Activated CD8-positive, alpha-beta memory T cell treated with anti-CD3 and anti-CD28 coated beads, Interleukin-2, amount 50 U/mL, for 4 hours (primary cell): ENCODE measurements at regions not wholly inside any gene's neighbourhood (a gene's known extent, or its start where the extent isn't known, plus 50 kb on each side); places are given as distances from the start of the nearest gene placed in this dataset.

Experiments
- DNase-seq: peaks from one replicate; pipeline ENCODE4 v3.0.0-alpha.2; 2020

GRCh38 chr7:46026741-46027140 is 105.7 kb upstream of the IGFBP3 start:
- no peak for DNase-seq

- no peak for DNase-seq
Measured at GRCh38 chr7:46024263-46024916, 103.3 kb upstream of the IGFBP3 start.

- no peak for DNase-seq
Measured at GRCh38 chr7:46022397-46022796, 101.3 kb upstream of the IGFBP3 start.

- DNase-seq: no peak
Measured at GRCh38 chr7:46015107-46015868, 94.2 kb upstream of the IGFBP3 start.

- no peak for DNase-seq
Measured at GRCh38 chr7:46011501-46011900, 90.4 kb upstream of the IGFBP3 start.

- no peak for DNase-seq
Measured at GRCh38 chr7:46011059-46011458, 90.0 kb upstream of the IGFBP3 start.

- no peak for DNase-seq
Measured at GRCh38 chr7:46009211-46009610, 88.1 kb upstream of the IGFBP3 start.

- DNase-seq: no peak
Measured at GRCh38 chr7:46007990-46008643, 87.0 kb upstream of the IGFBP3 start.

- DNase-seq: no peak
Measured at GRCh38 chr7:46007194-46007593, 86.1 kb upstream of the IGFBP3 start.

- no peak for DNase-seq
Measured at GRCh38 chr7:46006723-46007122, 85.7 kb upstream of the IGFBP3 start.

- DNase-seq: no peak
Measured at GRCh38 chr7:46006212-46006611, 85.1 kb upstream of the IGFBP3 start.

- no peak for DNase-seq
Measured at GRCh38 chr7:46004965-46005364, 83.9 kb upstream of the IGFBP3 start.

- no peak for DNase-seq
Measured at GRCh38 chr7:46003896-46004875, 83.1 kb upstream of the IGFBP3 start.

GRCh38 chr7:46003161-46003560 is 82.1 kb upstream of the IGFBP3 start:
- no peak for DNase-seq

GRCh38 chr7:46000513-46000912 is 79.4 kb upstream of the IGFBP3 start:
- no peak for DNase-seq

- DNase-seq: no peak
Measured at GRCh38 chr7:45999541-45999940, 78.5 kb upstream of the IGFBP3 start.

GRCh38 chr7:45998506-45998905 is 77.4 kb upstream of the IGFBP3 start:
- no peak for DNase-seq

GRCh38 chr7:45993621-45994020 is 72.5 kb upstream of the IGFBP3 start:
- DNase-seq: no peak

- no peak for DNase-seq
Measured at GRCh38 chr7:45992826-45993225, 71.8 kb upstream of the IGFBP3 start.

GRCh38 chr7:45990276-45990675 is 69.2 kb upstream of the IGFBP3 start:
- DNase-seq: no peak

GRCh38 chr7:45988405-45989057 is 67.5 kb upstream of the IGFBP3 start:
- DNase-seq: no peak
